HUES48 (cell line): ENCODE measurements at regions not wholly inside any gene's neighbourhood (a gene's known extent, or its start where the extent isn't known, plus 50 kb on each side); places are given as distances from the start of the nearest gene placed in this dataset.
"Not testable (repeated sequence)": the region's sequence is repeated elsewhere in the genome, so short reads cannot be mapped to it uniquely, and the experiment has no call there.

Source experiments
- H3K27ac ChIP-seq: one replicate; pipeline ENCODE4 v1.7.0; 2013; ENCODE audit warnings: low read depth, low read length, inconsistent platforms
- H3K27me3 ChIP-seq: 2 replicates; pipeline ENCODE4 v1.6.1; 2013; ENCODE audit warnings: mild to moderate bottlenecking, low read length; ENCODE audit not compliant: control insufficient read depth, insufficient read depth
- H3K36me3 ChIP-seq: 2 replicates; pipeline ENCODE4 v1.6.1; 2013; ENCODE audit warnings: low read length; ENCODE audit not compliant: control insufficient read depth, insufficient read depth
- H3K4me1 ChIP-seq: 2 replicates; pipeline ENCODE4 v1.6.1; 2013; ENCODE audit warnings: mild to moderate bottlenecking, low read length; ENCODE audit not compliant: control insufficient read depth, insufficient read depth
- H3K4me3 ChIP-seq: 2 replicates; pipeline ENCODE4 v1.5.1; 2013; ENCODE audit warnings: mild to moderate bottlenecking, low read depth, low read length
- H3K9ac ChIP-seq: 2 replicates; pipeline ENCODE4 v1.6.1; 2013; ENCODE audit warnings: mild to moderate bottlenecking, low read depth, low read length, moderate library complexity
- H3K9me3 ChIP-seq: 2 replicates; pipeline ENCODE4 v1.6.1; 2013; ENCODE audit warnings: low read length; ENCODE audit not compliant: control insufficient read depth, insufficient read depth

GRCh38 chr13:93017493-93018112 lies 209.0 kb upstream of the GPC6 start:
- H3K4me3 ChIP-seq: no peak overlapping the region
- H3K4me1 ChIP-seq: no peaks in the 10 kb centered on the region
- H3K36me3 ChIP-seq: no peaks in the 10 kb centered on the region
- no peaks in the 10 kb centered on the region for H3K27me3 ChIP-seq
- no peak overlapping the region for H3K27ac ChIP-seq
- no peak overlapping the region for H3K9ac ChIP-seq
- H3K9me3 ChIP-seq: peaks cover 17% of the 10 kb centered on the region

- no peaks in the 10 kb centered on the region for H3K27me3 ChIP-seq
- no peak overlapping the region for H3K4me3 ChIP-seq
- H3K4me1 ChIP-seq: no peaks in the 10 kb centered on the region
- no peaks in the 10 kb centered on the region for H3K9me3 ChIP-seq
- H3K9ac ChIP-seq: no peak overlapping the region
- no peaks in the 10 kb centered on the region for H3K36me3 ChIP-seq
- no peak overlapping the region for H3K27ac ChIP-seq
These were observed 202.7 kb upstream of the GPC6 start for GRCh38 chr13:93023929-93024328.

DNA sequence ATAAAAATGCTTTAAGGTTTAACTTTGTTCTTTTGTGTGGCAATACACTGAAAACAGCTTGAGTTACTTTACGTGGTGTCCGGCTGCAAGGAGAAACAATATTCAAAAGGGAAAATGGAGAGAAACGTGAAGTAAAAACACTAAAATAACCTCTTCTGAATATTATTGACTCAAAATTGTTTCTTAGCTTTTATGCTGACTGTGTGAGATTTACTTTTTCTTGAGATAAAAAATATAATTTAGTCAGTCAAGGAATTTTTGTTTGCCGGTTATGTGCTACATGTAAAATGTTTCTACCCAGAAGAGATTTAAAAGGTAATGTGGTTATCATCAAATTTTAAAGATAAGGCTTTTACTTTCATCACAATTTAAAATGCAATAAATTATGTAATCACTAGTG lies 200.6 kb upstream of the GPC6 start:
- no peak overlapping the region for H3K4me3 ChIP-seq
- no peaks in the 10 kb centered on the region for H3K9me3 ChIP-seq
- no peaks in the 10 kb centered on the region for H3K27me3 ChIP-seq
- H3K4me1 ChIP-seq: no peaks in the 10 kb centered on the region
- no peaks in the 10 kb centered on the region for H3K36me3 ChIP-seq
- H3K9ac ChIP-seq: no peak overlapping the region
- H3K27ac ChIP-seq: no peak overlapping the region

GRCh38 chr13:93029536-93029935 lies 197.1 kb upstream of the GPC6 start:
- no peaks in the 10 kb centered on the region for H3K4me1 ChIP-seq
- no peak overlapping the region for H3K4me3 ChIP-seq
- H3K9ac ChIP-seq: no peak overlapping the region
- H3K36me3 ChIP-seq: no peaks in the 10 kb centered on the region
- H3K27ac ChIP-seq: no peak overlapping the region
- no peaks in the 10 kb centered on the region for H3K9me3 ChIP-seq
- H3K27me3 ChIP-seq: no peaks in the 10 kb centered on the region

DNA sequence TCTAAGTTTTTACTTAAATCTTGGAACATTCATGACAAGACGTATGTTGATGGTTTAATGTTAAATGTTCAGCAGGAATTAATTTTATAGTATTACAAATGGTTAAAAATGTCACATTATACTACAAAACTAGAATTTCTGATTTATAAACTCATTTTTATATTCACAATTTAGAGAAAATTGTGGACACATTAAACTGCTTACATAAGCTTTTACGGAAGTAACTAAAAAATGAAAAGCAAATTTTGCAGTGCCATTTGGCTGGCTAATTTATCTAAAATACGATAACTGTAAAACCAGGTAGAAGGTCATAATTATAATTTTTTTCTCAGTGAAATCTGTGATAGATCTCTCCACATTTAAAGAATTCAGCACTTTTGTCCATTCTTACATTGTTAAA lies 190.2 kb upstream of the GPC6 start:
- H3K9me3 ChIP-seq: no peaks in the 10 kb centered on the region; the same call in 1 of the 2 replicates
- no peaks in the 10 kb centered on the region for H3K27me3 ChIP-seq
- no peaks in the 10 kb centered on the region for H3K36me3 ChIP-seq
- H3K4me3 ChIP-seq: no peak overlapping the region
- no peak overlapping the region for H3K27ac ChIP-seq
- H3K4me1 ChIP-seq: peaks cover 4% of the 10 kb centered on the region; the same call in 1 of the 2 replicates
- H3K9ac ChIP-seq: no peak overlapping the region

GRCh38 chr13:93037780-93038179 lies 188.8 kb upstream of the GPC6 start:
- H3K36me3 ChIP-seq: no peaks in the 10 kb centered on the region
- no peaks in the 10 kb centered on the region; the same call in 1 of the 2 replicates for H3K9me3 ChIP-seq
- H3K27me3 ChIP-seq: no peaks in the 10 kb centered on the region
- H3K9ac ChIP-seq: no peak overlapping the region
- H3K4me3 ChIP-seq: no peak overlapping the region
- H3K4me1 ChIP-seq: peaks cover 4% of the 10 kb centered on the region; the same call in 1 of the 2 replicates
- no peak overlapping the region for H3K27ac ChIP-seq

GRCh38 chr13:93038187-93038586 lies 188.4 kb upstream of the GPC6 start:
- peaks cover 4% of the 10 kb centered on the region; the same call in 1 of the 2 replicates for H3K4me1 ChIP-seq
- no peaks in the 10 kb centered on the region for H3K36me3 ChIP-seq
- no peaks in the 10 kb centered on the region for H3K27me3 ChIP-seq
- no peak overlapping the region for H3K27ac ChIP-seq
- no peak overlapping the region for H3K4me3 ChIP-seq
- no peaks in the 10 kb centered on the region; the same call in 1 of the 2 replicates for H3K9me3 ChIP-seq
- no peak overlapping the region for H3K9ac ChIP-seq

DNA sequence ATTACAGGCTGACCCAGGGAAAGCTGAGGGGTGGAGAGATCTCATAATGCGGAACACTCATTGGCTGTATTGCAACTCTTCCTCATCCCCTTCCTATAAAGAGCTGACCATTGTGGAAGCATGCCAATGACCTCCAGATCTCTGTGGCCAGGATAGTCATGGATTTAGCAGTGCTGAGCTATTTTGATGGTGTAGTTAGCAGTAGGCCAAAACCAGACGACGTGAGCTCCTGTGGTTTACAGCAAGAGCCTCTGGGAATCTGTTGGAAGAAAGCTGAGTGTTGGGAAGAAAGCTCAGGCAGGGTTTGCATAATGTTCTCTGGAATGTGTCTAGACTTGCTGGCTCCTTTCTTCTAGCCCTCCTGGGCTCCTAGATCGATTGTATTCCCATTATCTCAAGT lies 187.5 kb upstream of the GPC6 start:
- Histone ChIP-seq H3K9ac (no peak overlapping the region), H3K27me3 (no peaks in the 10 kb centered on the region), H3K4me3 (no peak overlapping the region), H3K4me1 (peaks cover 4% of the 10 kb centered on the region; the same call in 1 of the 2 replicates), H3K36me3 (no peaks in the 10 kb centered on the region), H3K27ac (no peak overlapping the region), H3K9me3 (no peaks in the 10 kb centered on the region; the same call in 1 of the 2 replicates)

DNA sequence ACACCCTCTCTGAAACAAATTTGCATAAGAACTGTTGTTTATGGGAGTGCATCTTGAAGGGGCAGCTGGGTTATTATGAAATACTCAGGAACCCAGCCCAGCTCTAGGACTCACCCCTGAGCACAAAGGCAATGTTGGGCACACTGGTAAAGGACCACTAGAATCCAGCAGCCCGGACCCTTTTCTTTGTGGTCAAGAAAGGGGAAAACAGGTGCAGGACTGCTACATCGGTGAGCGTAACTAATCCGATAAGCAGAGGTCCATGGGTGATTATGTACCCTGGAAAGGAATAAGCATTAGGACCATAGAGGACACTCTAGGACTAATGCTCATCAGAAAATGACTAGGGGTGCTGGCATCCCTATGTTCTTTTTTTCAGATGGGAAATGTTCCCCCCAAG lies 185.0 kb upstream of the GPC6 start:
- not testable (repeated sequence) for H3K27ac ChIP-seq, H3K27me3 ChIP-seq, H3K9me3 ChIP-seq, H3K9ac ChIP-seq, H3K4me1 ChIP-seq, H3K4me3 ChIP-seq, H3K36me3 ChIP-seq

DNA sequence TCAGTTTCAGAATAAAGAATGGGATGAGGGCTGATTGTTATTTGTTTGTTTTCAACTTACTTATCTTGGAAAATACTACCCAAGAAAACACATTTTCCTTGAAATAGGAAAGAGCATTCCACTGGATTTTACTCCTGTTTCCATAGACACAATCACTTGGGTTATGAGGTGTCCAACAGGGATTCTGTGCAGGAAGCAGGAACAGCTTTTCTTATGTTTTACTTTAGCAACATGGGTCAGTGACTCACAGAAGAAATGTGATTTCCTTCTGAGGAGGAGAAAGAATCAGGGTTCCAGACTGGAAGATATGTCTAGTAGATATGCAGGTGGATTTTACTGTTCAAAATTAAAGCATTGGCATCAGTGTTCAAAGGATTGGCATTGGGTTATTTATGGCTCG lies 180.8 kb upstream of the GPC6 start:
- H3K4me3 ChIP-seq: no peak overlapping the region
- H3K9ac ChIP-seq: no peak overlapping the region
- no peak overlapping the region for H3K27ac ChIP-seq
- H3K4me1 ChIP-seq: peaks cover 4% of the 10 kb centered on the region; the same call in 1 of the 2 replicates
- H3K9me3 ChIP-seq: no peaks in the 10 kb centered on the region
- no peaks in the 10 kb centered on the region for H3K27me3 ChIP-seq
- H3K36me3 ChIP-seq: no peaks in the 10 kb centered on the region

- H3K9me3 ChIP-seq: no peaks in the 10 kb centered on the region
These were observed 171.4 kb upstream of the GPC6 start for GRCh38 chr13:93055233-93055632.

More at GRCh38 chr13:93055233-93055632, 171.4 kb upstream of the GPC6 start:
- Histone ChIP-seq H3K27me3 (no peaks in the 10 kb centered on the region), H3K27ac (no peak overlapping the region), H3K4me3 (no peak overlapping the region), H3K4me1 (no peaks in the 10 kb centered on the region), H3K36me3 (no peaks in the 10 kb centered on the region), H3K9ac (no peak overlapping the region)
